Kasumi-1 (cell line): ENCODE measurements at regions not wholly inside any gene's neighbourhood (a gene's known extent, or its start where the extent isn't known, plus 50 kb on each side); places are given as distances from the start of the nearest gene placed in this dataset.
"Not testable (repeated sequence)": the region's sequence is repeated elsewhere in the genome, so short reads cannot be mapped to it uniquely, and the experiment has no call there.

Experiments
- DNase-seq, 2 experiments: peaks; one replicate each; lab custom pipeline; 2025; lab: John Stamatoyannopoulos, UW

DNA sequence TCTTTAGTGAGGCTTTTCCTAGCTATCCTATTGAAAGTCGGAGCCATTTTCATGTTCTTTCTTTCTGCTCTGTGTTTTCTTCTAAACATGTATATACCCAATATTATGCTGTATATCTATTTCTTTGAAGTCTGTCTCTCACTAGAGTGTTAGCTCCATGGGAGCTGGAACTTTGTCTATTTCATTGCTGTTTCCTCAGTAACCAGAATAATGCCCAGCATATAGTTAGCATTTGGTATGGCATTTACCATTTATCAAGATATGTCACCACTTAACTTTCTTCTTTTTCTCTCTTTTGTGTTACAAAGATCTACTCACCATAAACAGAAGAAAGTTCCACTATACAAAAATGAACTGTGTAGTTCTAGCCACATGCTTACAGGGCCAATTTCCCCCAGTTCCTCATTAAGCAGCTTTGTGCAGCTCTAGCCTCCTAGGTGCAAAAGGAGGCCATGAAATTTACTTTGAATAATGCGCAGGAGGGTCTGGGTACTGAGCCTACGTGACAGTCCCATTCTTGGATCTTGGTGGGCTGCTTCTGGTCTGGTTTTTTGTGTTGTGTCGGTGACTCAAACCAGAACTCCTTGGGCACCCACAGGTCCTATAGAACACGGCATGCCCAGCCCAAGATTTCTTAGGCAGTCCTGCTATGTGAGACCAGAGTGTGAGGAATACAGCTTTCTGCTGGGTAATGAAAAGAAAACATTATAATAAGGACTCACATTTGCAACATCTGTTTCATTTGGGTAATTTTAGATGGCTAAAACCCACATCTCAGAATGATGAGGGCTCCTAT, 302.3 kb upstream of the IGFBP7 start:
- DNase-seq, result no peak

- DNase-seq, result no peak
These were observed 300.3 kb upstream of the IGFBP7 start for GRCh38 chr4:57410331-57411052.

- no peak for DNase-seq
These were observed 295.2 kb upstream of the IGFBP7 start for GRCh38 chr4:57405359-57405758.

- DNase-seq, result no peak
These were observed 294.3 kb upstream of the IGFBP7 start for GRCh38 chr4:57404483-57404882.

DNA sequence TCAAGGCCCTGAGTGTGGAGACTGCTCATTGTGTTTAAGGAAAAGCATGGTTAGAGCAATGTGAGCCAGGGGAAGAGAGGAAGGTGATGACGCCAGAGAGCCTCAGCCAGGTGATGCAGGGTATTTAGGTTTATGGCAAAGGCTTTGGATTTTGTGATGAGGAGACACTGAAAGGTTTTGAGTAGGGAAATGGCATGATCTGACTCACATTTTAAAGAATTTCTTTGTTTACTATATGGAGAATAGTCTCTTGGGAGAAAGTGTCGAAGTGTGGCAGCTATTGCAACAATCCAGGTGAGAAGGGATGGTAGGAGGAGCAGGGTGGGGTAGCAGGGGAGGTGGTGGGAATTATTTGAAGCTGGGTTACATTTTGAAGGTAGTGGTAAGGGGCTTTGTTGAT, 293.4 kb upstream of the IGFBP7 start:
- no peak for DNase-seq

DNA sequence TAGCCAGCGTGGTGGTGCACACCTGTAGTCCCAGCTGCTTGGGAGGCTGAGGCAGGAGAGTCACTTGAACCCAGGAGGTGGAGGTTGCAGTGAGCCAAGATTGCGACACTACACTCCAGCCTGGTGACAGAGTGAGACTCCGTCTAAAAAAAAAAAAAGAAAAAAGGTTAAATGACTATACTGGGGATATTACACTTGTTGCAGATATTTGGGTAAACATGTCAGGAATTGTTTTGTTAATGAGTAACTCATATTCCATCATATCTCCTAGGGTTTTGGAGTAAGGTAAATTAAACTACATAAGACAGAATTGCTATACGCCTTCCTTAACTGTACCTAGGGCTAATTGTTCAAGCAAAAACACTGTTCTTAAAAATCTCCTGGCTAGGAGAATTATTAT, 291.4 kb upstream of the IGFBP7 start:
- DNase-seq, result no peak

DNA sequence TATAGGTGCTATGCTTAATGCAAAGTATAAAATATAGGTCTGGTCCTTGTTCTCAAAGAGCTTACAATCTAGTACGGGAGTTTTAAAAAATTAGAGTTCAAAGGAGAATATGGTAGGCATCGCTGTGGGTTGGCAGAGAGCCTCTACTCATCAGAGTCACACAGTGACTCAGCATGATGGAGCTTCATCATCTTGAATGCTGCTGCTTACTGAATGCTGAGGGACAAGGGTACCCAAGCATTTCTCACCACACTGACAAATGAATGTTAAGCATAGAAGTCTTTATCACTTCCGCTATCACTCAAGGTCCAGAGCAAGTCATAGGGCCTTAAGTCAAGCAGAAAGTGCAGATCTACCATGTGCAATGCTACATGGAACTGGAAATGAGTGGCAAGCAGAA, 268.6 kb upstream of the IGFBP7 start:
- no peak for DNase-seq

DNA sequence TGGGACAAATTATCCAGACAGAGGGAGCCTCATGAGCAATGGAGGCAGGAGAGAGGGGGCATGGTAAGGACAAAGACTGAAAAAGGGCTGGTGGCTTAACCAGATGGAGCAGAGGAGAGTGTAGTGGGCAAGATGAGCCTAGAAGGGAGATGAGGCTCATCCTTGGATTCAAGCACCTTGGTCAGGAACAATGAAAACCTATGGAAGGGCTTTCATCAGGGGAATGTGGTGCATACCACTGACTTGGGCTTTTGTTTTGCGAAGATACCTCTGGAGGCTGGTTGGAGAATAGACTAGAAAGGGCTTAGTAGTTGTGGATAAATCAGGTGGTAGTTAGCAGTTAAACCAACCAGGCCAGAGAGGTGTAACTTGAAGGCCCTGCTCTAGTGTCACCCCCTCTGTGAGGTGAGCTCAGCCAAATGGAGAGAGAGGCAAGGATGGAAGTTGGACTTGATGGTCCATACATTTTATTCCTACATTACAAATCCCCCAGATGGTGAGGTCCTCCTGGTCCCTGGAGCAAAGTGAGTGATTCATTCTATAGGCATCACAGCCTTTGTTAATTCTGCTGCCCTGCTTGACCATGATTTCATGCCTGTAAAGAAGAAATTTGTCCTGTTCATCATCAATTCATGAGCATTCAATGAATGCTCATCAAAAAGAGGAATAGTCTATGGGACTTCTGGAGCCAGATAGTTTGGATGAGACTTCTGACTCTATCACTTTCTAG, 264.8 kb upstream of the IGFBP7 start:
- no peak for DNase-seq

- DNase-seq, result no peak
These were observed 263.8 kb upstream of the IGFBP7 start for GRCh38 chr4:57373991-57374390.

GRCh38 chr4:57371671-57372070, 261.5 kb upstream of the IGFBP7 start:
- DNase-seq, result no peak

GRCh38 chr4:57370691-57371090, 260.5 kb upstream of the IGFBP7 start:
- DNase-seq, result no peak

DNA sequence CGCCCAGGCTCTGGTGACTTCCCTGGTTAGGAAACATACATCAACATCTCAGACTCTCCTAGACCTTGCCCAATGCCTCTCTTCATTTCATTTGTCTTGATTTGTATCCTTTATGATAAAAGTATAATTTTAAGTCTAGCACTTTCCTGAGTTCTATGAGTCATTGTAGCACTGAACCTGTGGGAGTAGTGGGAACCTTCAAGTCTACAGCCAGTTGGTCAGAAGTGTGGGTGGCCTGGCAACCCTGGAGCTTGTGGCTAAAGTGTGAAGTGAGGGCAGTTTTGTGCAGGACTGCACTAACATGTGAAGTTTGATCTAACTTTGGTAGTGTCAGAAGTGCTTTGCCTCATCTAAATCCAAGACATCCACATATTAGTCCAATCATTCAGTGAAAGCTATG, 259.3 kb upstream of the IGFBP7 start:
- DNase-seq, result no peak

DNA sequence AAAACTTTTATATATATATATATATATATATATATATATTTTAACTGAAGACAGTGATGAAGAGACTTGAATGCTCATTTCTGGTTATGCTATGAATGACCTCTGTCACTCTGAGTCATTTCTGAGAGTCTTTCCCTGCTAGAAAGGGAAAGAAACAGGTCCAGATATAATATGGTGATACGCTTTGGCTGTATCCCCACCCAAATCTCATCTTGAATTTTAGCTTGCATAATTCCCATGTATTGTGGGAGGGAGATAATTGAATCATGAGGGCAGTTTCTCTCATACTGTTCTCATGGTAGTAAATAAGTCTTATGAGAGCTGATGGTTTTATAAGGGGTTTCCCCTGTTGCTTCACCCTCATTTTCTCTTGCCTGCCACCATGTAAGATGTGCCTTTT, 254.1 kb upstream of the IGFBP7 start:
- no peak for DNase-seq

- no peak for DNase-seq
These were observed 253.2 kb upstream of the IGFBP7 start for GRCh38 chr4:57363346-57363745.

- no peak for DNase-seq
These were observed 250.5 kb upstream of the IGFBP7 start for GRCh38 chr4:57360681-57361080.

- no peak for DNase-seq
These were observed 245.0 kb upstream of the IGFBP7 start for GRCh38 chr4:57355101-57355665.

GRCh38 chr4:57351731-57352130, 241.5 kb upstream of the IGFBP7 start:
- no peak for DNase-seq

- DNase-seq, result no peak
These were observed 234.1 kb upstream of the IGFBP7 start for GRCh38 chr4:57344296-57344695.

DNA sequence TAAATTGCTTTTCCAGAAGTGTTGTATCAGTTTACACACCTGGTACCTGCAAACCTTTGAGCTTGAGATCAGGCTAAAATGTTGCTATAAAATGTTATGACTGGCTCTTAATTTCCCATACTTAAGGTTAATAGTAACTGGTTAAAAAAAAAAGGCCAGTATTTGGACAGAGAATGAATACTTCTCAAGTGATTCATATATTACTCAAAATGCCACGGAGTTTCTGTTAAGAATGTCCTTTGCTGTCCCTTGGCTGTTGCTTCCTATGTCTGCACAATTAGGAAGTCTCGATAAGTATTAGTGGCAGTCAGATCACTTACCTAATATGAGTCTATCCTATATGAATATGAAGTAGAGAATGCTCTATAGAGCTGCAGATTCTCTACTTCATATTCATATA, 232.2 kb upstream of the IGFBP7 start:
- DNase-seq, result no peak

DNA sequence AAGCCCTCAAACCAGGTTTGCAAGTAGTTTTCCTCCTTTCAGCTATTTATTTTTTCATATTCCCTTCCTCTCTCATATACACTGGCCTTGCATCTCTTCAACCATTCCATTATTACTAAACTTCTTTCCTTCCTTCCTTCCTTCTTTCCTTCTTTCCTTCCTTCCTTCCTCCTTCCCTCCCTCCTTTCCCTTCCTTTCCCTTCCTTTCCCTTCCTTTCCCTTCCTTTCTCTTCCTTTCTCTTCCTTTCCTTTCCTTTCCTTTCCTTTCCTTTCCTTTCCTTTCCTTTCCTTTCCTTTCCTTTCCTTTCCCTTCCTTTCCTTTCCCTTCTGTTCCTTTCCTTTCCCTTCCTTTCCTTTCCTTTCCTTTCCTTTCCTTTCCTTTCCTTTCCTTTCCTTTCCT, 228.7 kb upstream of the IGFBP7 start:
- DNase-seq, result not testable (repeated sequence)

- DNase-seq, result no peak
These were observed 223.5 kb upstream of the IGFBP7 start for GRCh38 chr4:57333684-57334083.

- DNase-seq, result no peak
These were observed 221.8 kb upstream of the IGFBP7 start for GRCh38 chr4:57331959-57332358.

DNA sequence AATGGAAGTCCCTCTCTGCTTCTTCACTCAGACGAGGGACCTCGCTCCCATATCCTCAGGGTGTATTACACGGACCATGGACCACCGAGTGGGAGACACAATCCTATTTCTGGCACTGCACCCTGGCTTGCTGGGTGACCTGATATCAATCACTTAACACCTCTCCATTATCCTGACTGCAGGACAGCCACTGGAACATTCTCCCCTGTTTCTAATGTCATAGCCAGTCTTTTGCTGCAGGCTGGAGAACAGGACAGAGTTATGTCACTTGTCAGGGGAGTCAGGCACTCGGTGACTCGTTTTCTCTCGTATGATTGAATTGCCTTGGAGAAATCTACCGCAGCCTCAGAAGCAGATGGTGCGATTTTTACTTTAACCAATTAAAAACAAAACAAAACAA, 219.1 kb upstream of the IGFBP7 start:
- no peak for DNase-seq
